AG10803 (cell line): ENCODE measurements at regions not wholly inside any gene's neighbourhood (a gene's known extent, or its start where the extent isn't known, plus 50 kb on each side); places are given as distances from the start of the nearest gene placed in this dataset.

Source experiments
- DNase-seq: peaks from one replicate; pipeline ENCODE4 v3.0.0; 2010; ENCODE audit warnings: low read depth
- H3K4me3 ChIP-seq: 2 replicates; pipeline ENCODE4 v1.5.1; 2011; ENCODE audit warnings: mild to moderate bottlenecking, low read length, control low read depth
- TF ChIP-seq, protein P1 (sequence below): conservative IDR thresholded peaks from 2 replicates; pipeline ENCODE4 v1.5.1; 2011; ENCODE audit warnings: mild to moderate bottlenecking, low read length, control low read depth, inconsistent platforms

DNA sequence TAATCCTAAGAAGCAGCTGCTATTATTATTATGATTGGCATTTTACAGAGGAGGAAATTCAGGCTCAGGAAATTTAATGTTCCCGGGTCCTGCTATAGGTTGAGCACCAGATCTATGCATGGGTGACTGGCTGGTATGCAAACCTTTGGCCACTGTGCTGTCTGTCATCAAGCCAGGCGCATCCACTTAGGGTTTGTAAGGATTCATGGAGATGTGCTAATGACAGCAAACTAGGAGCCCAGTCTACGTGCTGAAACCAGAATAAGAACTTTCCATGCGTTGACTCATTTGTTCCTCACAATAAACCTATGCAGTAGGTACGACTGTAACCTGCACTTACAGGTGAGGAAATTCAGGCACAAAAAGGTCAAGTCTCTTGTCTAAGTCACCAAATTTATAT, 64.5 kb upstream of the ZMIZ1 start:
- no peak overlapping the region for H3K4me3 ChIP-seq
- TF ChIP-seq, protein P1, sequence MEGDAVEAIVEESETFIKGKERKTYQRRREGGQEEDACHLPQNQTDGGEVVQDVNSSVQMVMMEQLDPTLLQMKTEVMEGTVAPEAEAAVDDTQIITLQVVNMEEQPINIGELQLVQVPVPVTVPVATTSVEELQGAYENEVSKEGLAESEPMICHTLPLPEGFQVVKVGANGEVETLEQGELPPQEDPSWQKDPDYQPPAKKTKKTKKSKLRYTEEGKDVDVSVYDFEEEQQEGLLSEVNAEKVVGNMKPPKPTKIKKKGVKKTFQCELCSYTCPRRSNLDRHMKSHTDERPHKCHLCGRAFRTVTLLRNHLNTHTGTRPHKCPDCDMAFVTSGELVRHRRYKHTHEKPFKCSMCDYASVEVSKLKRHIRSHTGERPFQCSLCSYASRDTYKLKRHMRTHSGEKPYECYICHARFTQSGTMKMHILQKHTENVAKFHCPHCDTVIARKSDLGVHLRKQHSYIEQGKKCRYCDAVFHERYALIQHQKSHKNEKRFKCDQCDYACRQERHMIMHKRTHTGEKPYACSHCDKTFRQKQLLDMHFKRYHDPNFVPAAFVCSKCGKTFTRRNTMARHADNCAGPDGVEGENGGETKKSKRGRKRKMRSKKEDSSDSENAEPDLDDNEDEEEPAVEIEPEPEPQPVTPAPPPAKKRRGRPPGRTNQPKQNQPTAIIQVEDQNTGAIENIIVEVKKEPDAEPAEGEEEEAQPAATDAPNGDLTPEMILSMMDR, result no peak
- DNase-seq, result no peak

DNA sequence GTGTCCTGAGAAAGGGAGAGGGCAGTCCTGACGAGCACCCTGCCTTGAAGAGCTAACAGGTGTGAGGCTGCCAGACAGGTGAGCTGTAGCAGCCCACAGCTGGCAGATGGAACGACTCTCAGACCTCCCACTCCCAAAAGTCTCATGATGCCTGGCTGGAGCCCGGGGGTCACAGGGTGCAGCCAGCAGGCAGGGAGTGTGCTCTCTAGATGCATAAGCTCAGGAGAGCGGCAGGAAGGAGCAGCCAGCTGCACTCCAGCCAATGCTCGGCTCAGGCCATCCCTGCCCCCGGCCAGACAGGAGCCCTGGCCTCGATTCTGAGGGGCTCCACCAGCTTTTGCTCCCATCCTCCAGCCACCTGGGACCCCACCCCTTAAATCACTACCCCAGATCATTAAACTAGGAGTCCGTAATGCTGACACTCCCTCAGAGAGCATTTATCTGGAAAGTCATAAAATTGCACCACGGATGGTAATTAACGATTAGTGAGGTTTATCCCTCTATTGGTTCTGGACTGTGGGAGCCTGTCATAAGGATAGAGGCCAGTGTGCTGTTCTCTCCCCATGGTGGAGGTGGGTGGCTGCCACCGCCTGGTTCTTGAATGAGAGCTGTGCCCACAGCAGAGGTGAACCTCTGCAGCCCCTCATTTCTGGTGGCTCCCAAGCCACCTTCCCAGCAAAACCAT, 63.5 kb upstream of the ZMIZ1 start:
- no peak for DNase-seq
- TF ChIP-seq, protein P1, result no peak
- H3K4me3 ChIP-seq, result no peak overlapping the region

DNA sequence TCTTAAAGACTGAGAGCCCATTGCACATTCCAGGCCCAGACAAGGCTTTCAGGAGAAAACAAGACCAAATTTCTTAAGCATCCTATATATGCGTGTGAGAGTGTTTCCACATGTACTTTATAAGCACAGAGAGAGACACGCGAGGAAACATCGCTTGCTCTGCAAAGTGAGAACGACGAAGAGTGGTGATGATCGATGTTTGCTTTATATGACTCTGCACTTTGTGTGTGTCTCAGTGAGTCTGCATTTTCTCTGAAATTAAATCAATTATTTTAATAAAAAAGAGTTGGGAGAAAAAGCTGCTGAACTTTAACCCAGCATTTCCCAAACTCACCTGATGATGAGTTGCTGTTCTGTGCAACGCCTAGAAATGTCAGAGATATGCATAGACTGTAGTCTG, 61.7 kb upstream of the ZMIZ1 start:
- H3K4me3 ChIP-seq, result no peak overlapping the region
- DNase-seq, result no peak
- TF ChIP-seq, protein P1, result no peak

DNA sequence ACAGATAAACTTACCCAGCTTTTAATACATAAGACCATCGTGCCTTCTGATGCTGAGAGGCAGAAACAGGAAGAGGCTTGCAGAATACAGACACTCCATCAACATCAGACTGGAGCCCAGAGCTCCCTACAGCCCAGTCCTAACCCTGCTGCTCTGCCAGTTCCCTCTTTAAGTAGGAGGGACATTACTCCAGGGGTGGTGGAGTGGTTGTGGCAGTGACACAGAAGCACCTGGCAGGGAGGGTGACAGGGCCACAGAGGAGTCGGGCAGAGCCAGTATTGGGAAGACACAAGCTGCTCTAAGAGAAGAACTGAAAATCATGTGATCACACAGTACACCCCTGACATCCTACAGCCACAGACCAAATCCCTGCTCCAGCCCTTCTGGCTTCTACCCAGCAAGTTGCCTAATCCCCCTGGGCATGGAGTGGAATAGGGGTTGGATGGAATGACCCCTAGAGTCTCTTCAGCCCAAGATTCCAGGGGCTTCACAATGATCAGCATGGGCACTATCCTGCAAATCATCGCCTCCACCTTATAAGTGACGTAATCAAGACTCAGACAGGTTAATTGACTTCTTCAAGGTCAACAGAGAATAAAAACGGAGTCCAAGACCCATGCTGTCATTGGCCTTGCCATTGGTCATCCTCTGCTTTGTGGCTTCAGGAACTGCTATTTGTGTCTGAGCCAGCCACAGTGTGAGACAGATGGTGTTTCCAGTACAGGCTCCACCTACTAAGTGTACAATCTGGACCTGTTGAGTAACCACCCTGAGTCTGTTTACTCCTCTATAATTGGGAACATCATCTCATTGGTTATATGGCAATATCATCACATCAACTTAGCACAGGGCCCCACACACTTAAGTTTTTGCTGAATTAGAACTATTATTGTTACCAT, 61.1 kb upstream of the ZMIZ1 start:
- no peak overlapping the region for H3K4me3 ChIP-seq
- DNase-seq, result peak; percentile 63
- TF ChIP-seq, protein P1, result no peak

DNA sequence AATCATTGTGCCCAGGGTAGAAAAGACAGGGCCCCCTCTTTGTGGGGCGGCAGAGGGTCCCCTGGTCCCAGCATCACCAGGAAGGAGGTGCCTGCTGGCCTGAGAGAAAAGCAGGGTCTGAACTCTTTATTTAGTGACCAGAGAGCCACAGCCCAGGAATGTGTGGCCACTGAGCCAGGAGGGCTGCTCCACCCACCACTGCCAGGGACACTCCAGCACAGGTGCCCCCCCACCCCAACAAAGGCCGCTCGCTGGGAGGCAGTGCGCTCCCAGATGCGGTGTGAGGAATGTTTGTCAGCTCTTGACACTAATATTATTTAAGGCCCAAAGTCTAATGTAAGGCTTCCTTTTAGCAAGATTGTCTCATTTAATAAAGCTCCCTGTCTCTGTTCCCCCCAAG, 59.6 kb upstream of the ZMIZ1 start:
- TF ChIP-seq, protein P1, result no peak
- no peak for DNase-seq

DNA sequence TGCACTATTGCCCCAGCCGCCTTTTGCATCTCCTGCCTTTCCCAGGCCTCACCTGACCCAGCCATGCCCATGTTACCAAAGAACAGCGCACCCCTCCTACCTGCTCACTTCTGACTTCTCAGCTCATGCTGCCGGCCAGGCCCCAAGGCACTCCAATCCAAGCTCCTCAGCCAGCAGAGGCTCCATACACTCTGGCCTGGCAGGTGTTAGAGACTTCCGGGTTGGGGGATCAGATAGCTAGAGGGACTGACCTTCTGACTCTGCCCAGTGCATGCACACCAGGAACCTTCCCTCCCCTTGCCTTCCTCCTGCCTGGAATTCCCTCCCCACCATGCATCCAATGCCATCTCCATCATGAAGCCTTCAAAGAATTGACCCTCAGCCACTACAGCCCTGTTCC, 56.2 kb upstream of the ZMIZ1 start:
- TF ChIP-seq, protein P1, result no peak

More for the DNA sequence above, 59.6 kb upstream of the ZMIZ1 start:
- no peak overlapping the region for H3K4me3 ChIP-seq

More for the DNA sequence above, 56.2 kb upstream of the ZMIZ1 start:
- DNase-seq, result no peak
- no peak overlapping the region for H3K4me3 ChIP-seq
